Mesenchymal stem cell (in vitro differentiated cells and primary cell): ENCODE measurements at regions not wholly inside any gene's neighbourhood (a gene's known extent, or its start where the extent isn't known, plus 50 kb on each side); places are given as distances from the start of the nearest gene placed in this dataset.

ENCODE experiments used
- DNase-seq: peaks from one replicate; pipeline ENCODE4 v3.0.0-alpha.2; 2013
- H2AFZ ChIP-seq: one replicate; pipeline ENCODE4 v1.6.1; 2013; ENCODE audit warnings: low read depth, mild to moderate bottlenecking, control low read depth, inconsistent platforms, low read length, moderate library complexity
- H2AK5ac ChIP-seq: 2 replicates; pipeline ENCODE4 v1.6.1; 2013; ENCODE audit warnings: low read length, moderate library complexity, mild to moderate bottlenecking, inconsistent platforms; ENCODE audit not compliant: severe bottlenecking
- H2BK120ac ChIP-seq: one replicate; pipeline ENCODE4 v1.6.1; 2013; ENCODE audit warnings: low read depth, mild to moderate bottlenecking, inconsistent platforms, low read length, moderate library complexity
- H2BK12ac ChIP-seq, 2 experiments: one replicate each; pipeline ENCODE4 v1.6.1; 2013; ENCODE audit warnings: inconsistent platforms in 2 of 2, low read length in 2 of 2, mild to moderate bottlenecking in 2 of 2, moderate library complexity in 2 of 2, control low read depth in 1 of 2
- H2BK15ac ChIP-seq: one replicate; pipeline ENCODE4 v1.6.1; 2013; ENCODE audit warnings: mild to moderate bottlenecking, low read depth, inconsistent platforms; ENCODE audit not compliant: poor library complexity, severe bottlenecking
- H2BK5ac ChIP-seq: 2 replicates; pipeline ENCODE4 v1.6.1; 2013; ENCODE audit warnings: low read depth, mild to moderate bottlenecking, low read length, control low read depth, inconsistent platforms; ENCODE audit not compliant: poor library complexity, severe bottlenecking
- H3K14ac ChIP-seq, 2 experiments: one replicate each; pipeline ENCODE4 v1.6.1; 2013; ENCODE audit warnings: inconsistent platforms in 2 of 2, low read length in 2 of 2, control low read depth in 1 of 2, mild to moderate bottlenecking in 1 of 2, moderate library complexity in 1 of 2
- H3K18ac ChIP-seq, 2 experiments: one replicate each; pipeline ENCODE4 v1.6.1; 2013; ENCODE audit warnings: inconsistent platforms in 2 of 2, low read length in 2 of 2, control low read depth in 1 of 2, low read depth in 1 of 2, mild to moderate bottlenecking in 1 of 2
- H3K23ac ChIP-seq, 2 experiments: one replicate each; pipeline ENCODE4 v1.6.1; 2013; ENCODE audit warnings: inconsistent platforms in 2 of 2, low read length in 2 of 2, mild to moderate bottlenecking in 2 of 2, moderate library complexity in 2 of 2, control low read depth in 1 of 2
- H3K27ac ChIP-seq: 2 replicates; pipeline ENCODE4 v1.5.1; 2013; ENCODE audit warnings: mild to moderate bottlenecking, moderate library complexity, low read length, control low read depth, inconsistent platforms; ENCODE audit not compliant: poor library complexity, severe bottlenecking
- H3K27me3 ChIP-seq, 2 experiments: 2 replicates each; pipeline versions ENCODE4 v1.6.1 to v1.7.0; 2013; ENCODE audit warnings: low read length in 2 of 2, mild to moderate bottlenecking in 2 of 2, moderate library complexity in 2 of 2, control low read depth in 1 of 2, inconsistent platforms in 1 of 2; ENCODE audit not compliant: control insufficient read depth in 1 of 2, insufficient read depth in 1 of 2
- H3K36me3 ChIP-seq, 2 experiments: 2 replicates each; pipeline versions ENCODE4 v1.6.1 to v1.7.0; 2013; ENCODE audit warnings: low read length in 2 of 2, control low read depth in 1 of 2, inconsistent platforms in 1 of 2, low read depth in 1 of 2, mild to moderate bottlenecking in 1 of 2; ENCODE audit not compliant: insufficient read depth in 2 of 2, control insufficient read depth in 1 of 2
- H3K4ac ChIP-seq, 2 experiments: one replicate each; pipeline ENCODE4 v1.6.1; 2013; ENCODE audit warnings: inconsistent platforms in 2 of 2, low read length in 2 of 2, mild to moderate bottlenecking in 2 of 2, moderate library complexity in 2 of 2, control low read depth in 1 of 2, low read depth in 1 of 2
- H3K4me1 ChIP-seq: 2 replicates; pipeline ENCODE4 v1.6.1; 2013; ENCODE audit warnings: low read depth, low read length, control low read depth; ENCODE audit not compliant: control insufficient read depth, insufficient read depth
- H3K4me2 ChIP-seq: 2 replicates; pipeline ENCODE4 v1.6.1; 2013; ENCODE audit warnings: low read length, mild to moderate bottlenecking, inconsistent platforms; ENCODE audit not compliant: poor library complexity, severe bottlenecking
- H3K4me3 ChIP-seq, 2 experiments: 2 replicates each; pipeline versions ENCODE4 v1.5.1 to v1.7.0; 2013; ENCODE audit warnings: low read length in 2 of 2, mild to moderate bottlenecking in 2 of 2, control low read depth in 1 of 2, low read depth in 1 of 2; ENCODE audit not compliant: insufficient read depth in 1 of 2
- H3K79me1 ChIP-seq: replicated peaks from 2 replicates; pipeline ENCODE4 v1.6.1; 2013; ENCODE audit warnings: mild to moderate bottlenecking, control low read depth, low read length, inconsistent platforms; ENCODE audit not compliant: poor library complexity, severe bottlenecking
- H3K9ac ChIP-seq: 2 replicates; pipeline ENCODE4 v1.7.0; 2013; ENCODE audit warnings: mild to moderate bottlenecking, low read length, moderate library complexity
- H3K9me3 ChIP-seq: 2 replicates; pipeline ENCODE4 v1.7.0; 2013; ENCODE audit warnings: mild to moderate bottlenecking, low read length; ENCODE audit not compliant: control insufficient read depth
- H4K8ac ChIP-seq: one replicate; pipeline ENCODE4 v1.6.1; 2013; ENCODE audit warnings: inconsistent platforms, mild to moderate bottlenecking, low read length, moderate library complexity
- H4K91ac ChIP-seq: one replicate; pipeline ENCODE4 v1.6.1; 2013; ENCODE audit warnings: mild to moderate bottlenecking, low read length, inconsistent platforms
- WGBS: methylation state at CpG from one replicate; pipeline ENCODE4 v1.1.7; 2013; ENCODE audit warnings: mixed read lengths; 5-methylcytosine and 5-hydroxymethylcytosine counted together

- Histone ChIP-seq H3K27me3 (no peaks in the 10 kb centered on the region), H2BK120ac (no peak overlapping the region), H3K36me3 (no peaks in the 10 kb centered on the region), H3K23ac (no peak overlapping the region), H3K79me1 (no peaks in the 10 kb centered on the region), H2BK12ac (no peak overlapping the region), H3K4me3 (no peak overlapping the region), H3K9ac (no peak overlapping the region), H3K9me3 (no peaks in the 10 kb centered on the region), H3K27ac (no peak overlapping the region), H3K4ac (no peak overlapping the region), H4K8ac (no peak overlapping the region), H2BK5ac (no peak overlapping the region), H4K91ac (no peak overlapping the region), H3K18ac (no peak overlapping the region), H2AFZ (no peak overlapping the region), H3K4me2 (no peak overlapping the region), H2BK15ac (no peak overlapping the region), H2AK5ac (no peak overlapping the region), H3K14ac (no peak overlapping the region), H3K4me1 (no peaks in the 10 kb centered on the region)
- DNase-seq = no peak
- 67% methylated on average over 1 of the region's 1 CpG for WGBS
Observed at GRCh38 chr5:145579301-145579700, 255.8 kb downstream of the PRELID2 start.

DNA sequence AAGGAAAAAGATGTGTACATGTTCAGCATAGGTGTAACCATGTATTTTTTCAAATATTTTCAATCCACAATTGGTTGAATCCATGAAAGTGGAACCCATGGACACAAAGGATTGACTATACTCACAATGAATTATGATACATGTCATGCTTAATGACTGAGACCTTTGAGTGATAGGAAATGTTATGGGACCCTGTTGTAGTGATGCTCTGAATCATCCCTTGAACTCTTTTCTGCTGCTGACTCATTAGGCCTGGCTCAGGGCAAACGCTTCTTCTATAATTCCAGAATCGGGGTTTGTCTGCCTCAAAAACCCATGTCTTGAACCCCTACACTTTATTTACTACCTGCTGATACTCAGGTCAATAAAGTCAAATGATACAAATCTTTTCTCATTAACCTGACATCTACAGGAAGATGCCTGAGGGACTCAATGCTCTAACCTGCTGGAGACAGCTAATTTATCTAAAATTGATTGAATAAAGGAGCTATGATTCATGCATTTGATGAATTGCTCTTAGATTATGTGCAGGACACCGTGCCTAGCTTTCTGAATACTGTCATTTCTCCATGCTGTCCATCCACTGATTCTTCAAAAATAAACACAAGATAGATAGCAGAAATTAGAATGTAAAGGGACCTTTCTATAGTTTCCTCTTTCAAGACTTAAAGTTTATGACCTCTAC is 260.1 kb downstream of the PRELID2 start:
- no peak overlapping the region for H3K14ac ChIP-seq
- no peaks in the 10 kb centered on the region for H3K9me3 ChIP-seq
- H3K79me1 ChIP-seq = no peaks in the 10 kb centered on the region
- no peak overlapping the region for H2AFZ ChIP-seq
- no peak overlapping the region for H2AK5ac ChIP-seq
- no peaks in the 10 kb centered on the region for H3K36me3 ChIP-seq
- no peak overlapping the region for H3K9ac ChIP-seq
- H3K4ac ChIP-seq = no peak overlapping the region
- H3K23ac ChIP-seq = no peak overlapping the region
- no peak overlapping the region for H2BK15ac ChIP-seq
- H3K4me2 ChIP-seq = no peak overlapping the region
- H2BK5ac ChIP-seq = no peak overlapping the region
- H2BK120ac ChIP-seq = no peak overlapping the region
- WGBS = 49% methylated on average over 2 of the region's 3 CpGs
- H3K18ac ChIP-seq = no peak overlapping the region
- H4K8ac ChIP-seq = no peak overlapping the region
- no peak overlapping the region for H4K91ac ChIP-seq
- no peak overlapping the region for H2BK12ac ChIP-seq
- H3K4me1 ChIP-seq = no peaks in the 10 kb centered on the region
- H3K27ac ChIP-seq = no peak overlapping the region
- no peak for DNase-seq
- no peaks in the 10 kb centered on the region for H3K27me3 ChIP-seq
- H3K4me3 ChIP-seq = no peak overlapping the region

DNA sequence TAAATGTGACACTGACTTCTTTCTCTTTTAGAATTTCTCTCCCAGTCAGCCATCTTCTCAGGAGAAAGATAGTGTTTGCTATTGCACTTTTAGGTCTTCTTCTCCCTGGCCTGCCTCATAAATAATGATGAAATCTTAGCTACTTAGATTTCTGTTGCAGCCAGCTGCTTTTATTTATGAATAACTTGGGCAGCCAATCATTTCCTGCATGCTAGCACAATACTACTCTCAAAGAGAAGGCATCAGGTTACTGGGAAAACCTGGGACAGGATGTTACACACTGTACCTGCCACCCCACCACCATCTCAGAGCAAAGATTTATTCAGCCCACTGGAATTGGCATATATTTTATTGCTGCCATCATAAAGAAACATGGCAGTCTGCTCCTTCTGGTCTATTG is 266.6 kb downstream of the PRELID2 start:
- H2BK15ac ChIP-seq = no peak overlapping the region
- no peak overlapping the region for H3K4me2 ChIP-seq
- no peaks in the 10 kb centered on the region for H3K36me3 ChIP-seq
- H3K27ac ChIP-seq = no peak overlapping the region
- no peak overlapping the region for H3K23ac ChIP-seq
- no peak overlapping the region for H2AK5ac ChIP-seq
- no peaks in the 10 kb centered on the region for H3K27me3 ChIP-seq
- no peaks in the 10 kb centered on the region for H3K79me1 ChIP-seq
- no peak overlapping the region for H2BK120ac ChIP-seq
- H4K91ac ChIP-seq = no peak overlapping the region
- H4K8ac ChIP-seq = no peak overlapping the region
- H3K9ac ChIP-seq = no peak overlapping the region
- no peak overlapping the region for H3K4ac ChIP-seq
- H2BK5ac ChIP-seq = no peak overlapping the region
- no peak overlapping the region for H3K4me3 ChIP-seq
- no peak for DNase-seq
- H2AFZ ChIP-seq = no peak overlapping the region
- H2BK12ac ChIP-seq = no peak overlapping the region
- no peak overlapping the region for H3K14ac ChIP-seq
- H3K4me1 ChIP-seq = no peaks in the 10 kb centered on the region
- no peak overlapping the region for H3K18ac ChIP-seq
- H3K9me3 ChIP-seq = no peaks in the 10 kb centered on the region

- Histone ChIP-seq H4K8ac (no peak overlapping the region), H3K4me2 (no peak overlapping the region), H3K14ac (no peak overlapping the region), H3K79me1 (no peaks in the 10 kb centered on the region), H3K9ac (no peak overlapping the region), H3K27ac (no peak overlapping the region), H3K36me3 (no peaks in the 10 kb centered on the region), H3K4me1 (no peaks in the 10 kb centered on the region), H3K4ac (no peak overlapping the region), H3K9me3 (no peaks in the 10 kb centered on the region), H2AFZ (no peak overlapping the region), H4K91ac (no peak overlapping the region), H2BK5ac (no peak overlapping the region), H3K4me3 (no peak overlapping the region), H2AK5ac (no peak overlapping the region), H3K23ac (no peak overlapping the region), H2BK120ac (no peak overlapping the region), H2BK15ac (no peak overlapping the region), H3K27me3 (no peaks in the 10 kb centered on the region), H2BK12ac (no peak overlapping the region), H3K18ac (no peak overlapping the region)
- DNase-seq = no peak
- 90% methylated on average over 4 of the region's 4 CpGs for WGBS
Observed at GRCh38 chr5:145562931-145563330, 272.2 kb downstream of the PRELID2 start.
